ENCODE measurements at regions not wholly inside any gene's neighbourhood (a gene's known extent, or its start where the extent isn't known, plus 50 kb on each side); places are given as distances from the start of the nearest gene placed in this dataset.

- TF ChIP-seq REST (IDR thresholded peaks at IDR 0.05; ENCODE audit: insufficient read depth in 1 of 2, low read depth in 2 of 2, low read length in 2 of 2) (no peak), FOXP2 (optimal IDR thresholded peaks at IDR 0.05; ENCODE audit: borderline replicate concordance, extremely low read depth, extremely low read length, insufficient read depth) (no peak), POLR2AphosphoS5 (IDR thresholded peaks at IDR 0.05; ENCODE audit: low read depth, low read length) (no peak), SIN3A (IDR thresholded peaks at IDR 0.05; ENCODE audit: borderline replicate concordance, insufficient read depth, low read length) (no peak), TAF1 (IDR thresholded peaks at IDR 0.05; ENCODE audit: borderline replicate concordance, insufficient read depth, low read length) (no peak)
Observed at GRCh38 chr21:14759285-14759684, 213.2 kb upstream of the SAMSN1 start.

GRCh38 chr21:14758849-14759248, 212.7 kb upstream of the SAMSN1 start:
- TF ChIP-seq FOXP2 (optimal IDR thresholded peaks at IDR 0.05; ENCODE audit: borderline replicate concordance, extremely low read depth, extremely low read length, insufficient read depth) (no peak), POLR2AphosphoS5 (IDR thresholded peaks at IDR 0.05; ENCODE audit: low read depth, low read length) (no peak), REST (IDR thresholded peaks at IDR 0.05; ENCODE audit: insufficient read depth in 1 of 2, low read depth in 2 of 2, low read length in 2 of 2) (no peak), SIN3A (IDR thresholded peaks at IDR 0.05; ENCODE audit: borderline replicate concordance, insufficient read depth, low read length) (no peak), TAF1 (IDR thresholded peaks at IDR 0.05; ENCODE audit: borderline replicate concordance, insufficient read depth, low read length) (no peak)

- TF ChIP-seq FOXP2 (optimal IDR thresholded peaks at IDR 0.05; ENCODE audit: borderline replicate concordance, extremely low read depth, extremely low read length, insufficient read depth) = no peak
Observed at GRCh38 chr21:14757533-14758327, 211.6 kb upstream of the SAMSN1 start.

GRCh38 chr21:14755086-14755485, 209.0 kb upstream of the SAMSN1 start:
- TF ChIP-seq SIN3A (IDR thresholded peaks at IDR 0.05; ENCODE audit: borderline replicate concordance, insufficient read depth, low read length) = no peak
- TF ChIP-seq POLR2AphosphoS5 (IDR thresholded peaks at IDR 0.05; ENCODE audit: low read depth, low read length) = no peak
- no peak for TF ChIP-seq FOXP2 (optimal IDR thresholded peaks at IDR 0.05; ENCODE audit: borderline replicate concordance, extremely low read depth, extremely low read length, insufficient read depth)
- no peak for TF ChIP-seq REST (IDR thresholded peaks at IDR 0.05; ENCODE audit: insufficient read depth in 1 of 2, low read depth in 2 of 2, low read length in 2 of 2)
- TF ChIP-seq TAF1 (IDR thresholded peaks at IDR 0.05; ENCODE audit: borderline replicate concordance, insufficient read depth, low read length) = no peak

GRCh38 chr21:14754682-14755081, 208.6 kb upstream of the SAMSN1 start:
- no peak for TF ChIP-seq SIN3A (IDR thresholded peaks at IDR 0.05; ENCODE audit: borderline replicate concordance, insufficient read depth, low read length)
- no peak for TF ChIP-seq POLR2AphosphoS5 (IDR thresholded peaks at IDR 0.05; ENCODE audit: low read depth, low read length)
- TF ChIP-seq REST (IDR thresholded peaks at IDR 0.05; ENCODE audit: insufficient read depth in 1 of 2, low read depth in 2 of 2, low read length in 2 of 2) = no peak
- TF ChIP-seq TAF1 (IDR thresholded peaks at IDR 0.05; ENCODE audit: borderline replicate concordance, insufficient read depth, low read length) = no peak
- no peak for TF ChIP-seq FOXP2 (optimal IDR thresholded peaks at IDR 0.05; ENCODE audit: borderline replicate concordance, extremely low read depth, extremely low read length, insufficient read depth)

Measured in PFSK-1 (cell line).